ENCODE measurements at regions not wholly inside any gene's neighbourhood (a gene's known extent, or its start where the extent isn't known, plus 50 kb on each side); places are given as distances from the start of the nearest gene placed in this dataset.

- no peak for TF ChIP-seq CTCF (IDR thresholded peaks at IDR 0.05; ENCODE audit: poor library complexity)
- no peak for TF ChIP-seq EZH2phosphoT487 (IDR thresholded peaks at IDR 0.05; ENCODE audit: low read depth, severe bottlenecking, unreplicated experiment)
Measured at GRCh38 chr10:47158116-47159071, 141.6 kb upstream of the GDF10 start.

All from hepatocyte (in vitro differentiated cells).